ENCODE measurements at regions not wholly inside any gene's neighbourhood (a gene's known extent, or its start where the extent isn't known, plus 50 kb on each side); places are given as distances from the start of the nearest gene placed in this dataset.

- Histone ChIP-seq H3K4me2 (ENCODE audit: low read depth, low read length) (no peak overlapping the region), H3K9ac (ENCODE audit: low read length) (no peak overlapping the region), H2AFZ (ENCODE audit: low read length) (no peak overlapping the region), H4K20me1 (ENCODE audit: insufficient read depth, low read length) (no peaks in the 10 kb centered on the region), H3K79me2 (ENCODE audit: low read length) (no peaks in the 10 kb centered on the region), H3K9me2 (replicated peaks; ENCODE audit: insufficient read depth, low read length) (no peaks in the 10 kb centered on the region), H3K4me1 (ENCODE audit: low read length) (no peaks in the 10 kb centered on the region), H3K27me3 (replicated peaks; ENCODE audit: insufficient read depth, low read length) (no peaks in the 10 kb centered on the region), H3K4me3 (ENCODE audit: low read length) (no peak overlapping the region), H3K36me3 (replicated peaks; ENCODE audit: insufficient read depth, low read length) (no peaks in the 10 kb centered on the region), H3K9me3 (replicated peaks; ENCODE audit: insufficient read depth, low read length) (no peaks in the 10 kb centered on the region), H3F3A (ENCODE audit: insufficient read depth, low read length) (no peaks in the 10 kb centered on the region), H3K27ac (ENCODE audit: low read length) (no peak overlapping the region)
- no peak for DNase-seq
- TF ChIP-seq EZH2phosphoT487 (IDR thresholded peaks at IDR 0.05; ENCODE audit: low read length) (no peak), CTCF (IDR thresholded peaks at IDR 0.05; ENCODE audit: low read length) (no peak), EZH2 (optimal IDR thresholded peaks at IDR 0.05; ENCODE audit: low read depth, low read length) (no peak)
These were observed 114.9 kb upstream of the GPRIN3 start for GRCh38 chr4:89422441-89422990.

GRCh38 chr4:89420507-89420906 lies 112.9 kb upstream of the GPRIN3 start:
- Histone ChIP-seq H2AFZ (ENCODE audit: low read length) (no peak overlapping the region), H3F3A (ENCODE audit: insufficient read depth, low read length) (no peaks in the 10 kb centered on the region), H3K27me3 (replicated peaks; ENCODE audit: insufficient read depth, low read length) (no peaks in the 10 kb centered on the region), H3K27ac (ENCODE audit: low read length) (no peak overlapping the region), H3K4me2 (ENCODE audit: low read depth, low read length) (0 out of 2 replicates have a peak overlapping the region, but pooled peaks have one; percentile 5), H3K9me2 (replicated peaks; ENCODE audit: insufficient read depth, low read length) (no peaks in the 10 kb centered on the region), H3K4me1 (ENCODE audit: low read length) (no peaks in the 10 kb centered on the region), H4K20me1 (ENCODE audit: insufficient read depth, low read length) (no peaks in the 10 kb centered on the region), H3K9me3 (replicated peaks; ENCODE audit: insufficient read depth, low read length) (no peaks in the 10 kb centered on the region), H3K79me2 (ENCODE audit: low read length) (no peaks in the 10 kb centered on the region), H3K9ac (ENCODE audit: low read length) (no peak overlapping the region), H3K36me3 (replicated peaks; ENCODE audit: insufficient read depth, low read length) (no peaks in the 10 kb centered on the region), H3K4me3 (ENCODE audit: low read length) (no peak overlapping the region)
- TF ChIP-seq EZH2 (optimal IDR thresholded peaks at IDR 0.05; ENCODE audit: low read depth, low read length) = no peak
- TF ChIP-seq EZH2phosphoT487 (IDR thresholded peaks at IDR 0.05; ENCODE audit: low read length) = no peak
- TF ChIP-seq CTCF (IDR thresholded peaks at IDR 0.05; ENCODE audit: low read length) = no peak
- no peak for DNase-seq

- Histone ChIP-seq H4K20me1 (ENCODE audit: insufficient read depth, low read length) (no peaks in the 10 kb centered on the region), H3F3A (ENCODE audit: insufficient read depth, low read length) (no peaks in the 10 kb centered on the region), H3K79me2 (ENCODE audit: low read length) (no peaks in the 10 kb centered on the region), H3K4me3 (ENCODE audit: low read length) (no peak overlapping the region), H3K9me3 (replicated peaks; ENCODE audit: insufficient read depth, low read length) (no peaks in the 10 kb centered on the region), H3K4me1 (ENCODE audit: low read length) (no peaks in the 10 kb centered on the region), H3K9me2 (replicated peaks; ENCODE audit: insufficient read depth, low read length) (no peaks in the 10 kb centered on the region), H3K4me2 (ENCODE audit: low read depth, low read length) (no peak overlapping the region), H3K36me3 (replicated peaks; ENCODE audit: insufficient read depth, low read length) (no peaks in the 10 kb centered on the region), H3K27ac (ENCODE audit: low read length) (no peak overlapping the region), H3K9ac (ENCODE audit: low read length) (no peak overlapping the region), H3K27me3 (replicated peaks; ENCODE audit: insufficient read depth, low read length) (no peaks in the 10 kb centered on the region), H2AFZ (ENCODE audit: low read length) (no peak overlapping the region)
- TF ChIP-seq EZH2phosphoT487 (IDR thresholded peaks at IDR 0.05; ENCODE audit: low read length) = no peak
- TF ChIP-seq EZH2 (optimal IDR thresholded peaks at IDR 0.05; ENCODE audit: low read depth, low read length) = no peak
- TF ChIP-seq CTCF (IDR thresholded peaks at IDR 0.05; ENCODE audit: low read length) = no peak
- no peak for DNase-seq
These were observed 111.6 kb upstream of the GPRIN3 start for GRCh38 chr4:89419111-89419695.

Measured in MM.1S (cell line).